ENCODE measurements at regions not wholly inside any gene's neighbourhood (a gene's known extent, or its start where the extent isn't known, plus 50 kb on each side); places are given as distances from the start of the nearest gene placed in this dataset.

- TF ChIP-seq CTCF (IDR thresholded peaks at IDR 0.05) (no peak), POLR2A (IDR thresholded peaks at IDR 0.05) (no peak)
These were observed 137.3 kb upstream of the MME start for GRCh38 chr3:154942827-154943226.
